ENCODE measurements at regions not wholly inside any gene's neighbourhood (a gene's known extent, or its start where the extent isn't known, plus 50 kb on each side); places are given as distances from the start of the nearest gene placed in this dataset.
"Not testable (repeated sequence)": the region's sequence is repeated elsewhere in the genome, so short reads cannot be mapped to it uniquely, and the experiment has no call there.

DNA sequence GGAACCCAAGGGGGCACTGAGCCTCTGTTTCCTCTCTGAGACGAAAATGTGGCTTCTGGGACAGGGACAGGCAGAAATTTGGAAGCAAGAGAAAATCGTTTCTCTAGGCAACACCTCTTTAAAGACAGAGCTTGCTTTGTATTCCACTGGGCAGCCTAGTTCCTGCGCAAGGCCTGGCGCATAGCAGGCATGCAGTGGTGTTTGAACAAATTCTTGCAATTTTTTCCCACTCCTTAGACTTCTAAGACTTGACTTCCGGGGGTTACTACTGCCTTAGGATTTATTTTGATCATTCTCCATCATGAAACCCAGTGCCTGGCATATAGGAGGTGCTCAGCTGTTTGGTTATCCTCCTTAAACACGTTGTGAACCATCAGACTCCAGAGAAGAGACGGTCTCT, 249.0 kb upstream of the KCNG1 start:
- no peak for DNase-seq (ENCODE audit: low read depth)
- no peak for TF ChIP-seq CTCF (IDR thresholded peaks at IDR 0.05; ENCODE audit: insufficient read depth, low read length)
- no peak overlapping the region for H3K4me3 ChIP-seq (ENCODE audit: low read depth, low read length)

GRCh38 chr20:51271289-51271688, 248.4 kb upstream of the KCNG1 start:
- not testable (repeated sequence) for DNase-seq (ENCODE audit: low read depth); H3K4me3 ChIP-seq (ENCODE audit: low read depth, low read length)

GRCh38 chr20:51269671-51270070, 246.8 kb upstream of the KCNG1 start:
- H3K4me3 ChIP-seq (ENCODE audit: low read depth, low read length), result no peak overlapping the region
- no peak for TF ChIP-seq CTCF (IDR thresholded peaks at IDR 0.05; ENCODE audit: insufficient read depth, low read length)
- DNase-seq (ENCODE audit: low read depth), result no peak

DNA sequence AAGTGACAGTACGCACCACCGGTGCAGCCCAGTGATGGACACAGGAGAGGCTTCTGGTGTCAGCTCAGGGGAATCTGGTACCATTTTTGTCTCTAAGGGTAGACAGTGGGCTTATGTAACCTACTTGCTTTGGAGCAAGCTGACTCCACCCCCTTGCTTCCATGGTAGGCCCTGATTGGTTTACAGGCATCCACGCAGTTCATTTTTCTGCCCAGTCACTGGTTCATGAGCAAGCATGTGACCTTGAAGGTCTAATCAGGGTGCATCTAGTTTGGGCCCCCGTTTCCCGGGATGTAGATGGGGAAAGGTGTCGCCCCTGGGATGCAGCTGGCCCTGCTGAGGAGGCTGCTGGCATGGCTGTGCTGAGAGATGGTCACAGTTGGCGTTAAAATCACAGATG, 244.8 kb upstream of the KCNG1 start:
- TF ChIP-seq CTCF (IDR thresholded peaks at IDR 0.05; ENCODE audit: insufficient read depth, low read length), result no peak
- DNase-seq (ENCODE audit: low read depth), result no peak
- H3K4me3 ChIP-seq (ENCODE audit: low read depth, low read length), result no peak overlapping the region

DNA sequence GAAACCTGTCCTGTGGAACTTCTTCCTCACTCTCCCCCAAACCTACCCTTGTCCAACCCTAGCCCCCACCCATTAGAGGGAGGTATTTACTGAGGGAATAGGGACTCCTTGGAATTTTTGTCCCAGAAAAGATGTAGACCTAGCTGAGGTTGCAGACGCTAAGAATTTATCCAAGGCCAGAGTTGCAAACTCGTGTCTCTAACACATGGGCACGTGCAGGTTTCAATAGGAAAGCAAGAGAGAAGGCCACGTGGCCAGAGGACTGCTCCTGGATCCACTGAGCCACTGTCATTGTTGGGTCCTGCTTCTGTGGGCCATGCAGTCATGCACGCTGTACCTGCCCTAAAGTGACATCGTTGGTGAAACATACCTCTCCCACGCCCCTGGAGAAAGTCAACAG, 243.4 kb upstream of the KCNG1 start:
- DNase-seq (ENCODE audit: low read depth), result no peak
- H3K4me3 ChIP-seq (ENCODE audit: low read depth, low read length), result no peak overlapping the region

GRCh38 chr20:51265361-51265760, 242.5 kb upstream of the KCNG1 start:
- no peak overlapping the region for H3K4me3 ChIP-seq (ENCODE audit: low read depth, low read length)
- DNase-seq (ENCODE audit: low read depth), result no peak

More for the DNA sequence above, 243.4 kb upstream of the KCNG1 start:
- no peak for TF ChIP-seq CTCF (IDR thresholded peaks at IDR 0.05; ENCODE audit: insufficient read depth, low read length)

GRCh38 chr20:51262240-51262639, 239.3 kb upstream of the KCNG1 start:
- TF ChIP-seq CTCF (IDR thresholded peaks at IDR 0.05; ENCODE audit: insufficient read depth, low read length), result no peak
- DNase-seq (ENCODE audit: low read depth), result no peak
- no peak overlapping the region for H3K4me3 ChIP-seq (ENCODE audit: low read depth, low read length)

More at GRCh38 chr20:51265361-51265760, 242.5 kb upstream of the KCNG1 start:
- TF ChIP-seq CTCF (IDR thresholded peaks at IDR 0.05; ENCODE audit: insufficient read depth, low read length), result no peak
